ENCODE measurements at regions not wholly inside any gene's neighbourhood (a gene's known extent, or its start where the extent isn't known, plus 50 kb on each side); places are given as distances from the start of the nearest gene placed in this dataset.

DNA sequence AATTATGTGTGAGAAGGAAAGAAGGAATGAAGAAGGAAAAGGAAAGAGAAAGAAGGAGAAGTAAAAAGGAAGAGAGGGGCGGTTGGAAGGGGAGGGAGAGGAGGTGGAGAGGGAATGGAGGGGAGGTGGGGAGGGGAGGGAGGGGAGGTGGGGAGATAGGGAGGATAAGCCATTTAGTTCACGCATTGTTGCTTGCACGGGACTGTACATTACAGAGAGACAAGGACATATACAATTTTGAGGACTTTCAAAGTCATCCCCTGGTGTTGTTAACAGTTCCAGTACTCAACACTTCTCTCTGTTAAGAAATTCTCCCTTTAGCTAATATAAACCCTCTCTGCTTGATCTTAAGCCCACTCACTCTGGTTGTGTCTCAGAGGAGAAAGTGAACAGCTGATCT is 312.5 kb downstream of the GRIN2B start:
- DNase-seq = no peak

DNA sequence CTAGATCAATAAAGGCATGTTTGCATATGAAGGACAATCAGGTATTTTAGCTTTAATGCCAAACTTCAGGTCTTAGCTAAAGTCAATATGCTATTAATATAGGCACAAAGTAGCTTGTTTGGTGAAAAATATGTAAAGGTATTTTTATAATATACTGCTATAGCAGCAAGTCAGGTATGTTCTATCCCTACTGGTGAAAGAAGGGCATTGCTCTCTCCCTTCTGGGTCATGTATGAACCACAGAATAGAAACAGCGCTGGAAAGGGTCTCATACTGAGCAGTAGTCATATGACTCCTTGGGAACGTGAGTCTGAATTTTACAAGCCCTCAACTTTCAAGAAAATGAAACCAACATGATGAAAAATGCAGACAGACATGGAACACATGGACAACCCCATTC is 314.6 kb downstream of the GRIN2B start:
- no peak for DNase-seq

DNA sequence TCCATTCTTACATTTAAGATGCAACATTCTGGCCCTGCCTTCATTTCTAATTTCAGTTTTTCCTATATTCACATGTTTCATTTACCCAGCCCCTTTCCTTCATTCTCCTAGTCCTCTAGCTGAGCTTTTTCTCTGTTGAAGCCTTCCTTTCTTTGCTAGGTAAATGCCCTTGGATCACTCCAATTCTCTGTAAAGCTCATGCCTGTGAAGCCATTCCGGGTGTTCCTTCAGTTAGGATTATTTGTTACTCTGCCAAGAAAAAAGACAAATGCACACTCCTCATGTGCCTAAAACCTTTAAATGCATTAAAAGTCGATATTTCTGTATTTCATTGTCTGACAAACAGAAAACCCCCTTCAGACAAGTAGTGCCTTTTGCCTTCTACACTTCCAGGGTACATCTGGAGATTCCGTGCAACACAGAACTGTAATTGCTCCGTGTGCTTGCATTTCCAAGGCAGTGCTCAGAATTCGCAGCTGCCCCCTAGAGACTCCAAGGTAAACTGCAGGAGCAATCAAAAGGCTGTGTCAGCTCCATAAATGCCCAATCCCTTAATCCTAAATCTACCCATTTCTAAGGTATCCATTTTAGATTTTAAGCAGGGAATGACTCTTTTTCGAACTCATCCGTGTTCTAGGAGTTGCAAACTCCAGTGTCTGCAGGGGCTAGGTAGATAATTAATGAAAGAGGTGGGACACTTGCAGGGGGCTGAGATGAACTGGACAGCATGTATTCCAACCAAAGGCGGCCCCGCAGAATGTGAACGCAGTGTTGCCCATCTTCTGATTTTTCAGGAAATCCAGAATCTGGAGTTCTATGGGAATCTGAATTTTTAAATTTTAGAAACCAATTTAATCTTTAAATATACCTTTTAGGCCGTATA is 320.2 kb downstream of the GRIN2B start:
- peak in 1 of 2 experiments; percentile 13 for DNase-seq

DNA sequence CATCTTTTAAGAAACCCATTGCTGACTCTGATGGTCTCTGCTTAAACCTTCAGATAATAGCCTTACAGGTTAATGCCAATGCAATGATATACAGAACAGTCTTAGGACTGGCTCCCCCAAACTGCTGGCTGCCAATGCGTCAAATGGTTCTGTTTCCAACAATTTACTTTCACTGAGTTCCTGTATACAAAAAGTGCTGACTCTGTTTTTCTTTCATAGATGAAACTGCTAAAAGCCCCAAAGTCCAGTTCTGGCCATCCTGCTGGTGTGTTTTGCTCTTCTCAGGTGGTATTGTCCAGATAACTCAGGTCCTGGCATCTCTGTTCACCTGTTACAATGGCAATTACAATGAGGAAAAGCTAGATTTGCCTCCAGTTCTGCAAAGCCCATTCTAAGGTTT is 326.9 kb downstream of the GRIN2B start:
- DNase-seq = no peak

DNA sequence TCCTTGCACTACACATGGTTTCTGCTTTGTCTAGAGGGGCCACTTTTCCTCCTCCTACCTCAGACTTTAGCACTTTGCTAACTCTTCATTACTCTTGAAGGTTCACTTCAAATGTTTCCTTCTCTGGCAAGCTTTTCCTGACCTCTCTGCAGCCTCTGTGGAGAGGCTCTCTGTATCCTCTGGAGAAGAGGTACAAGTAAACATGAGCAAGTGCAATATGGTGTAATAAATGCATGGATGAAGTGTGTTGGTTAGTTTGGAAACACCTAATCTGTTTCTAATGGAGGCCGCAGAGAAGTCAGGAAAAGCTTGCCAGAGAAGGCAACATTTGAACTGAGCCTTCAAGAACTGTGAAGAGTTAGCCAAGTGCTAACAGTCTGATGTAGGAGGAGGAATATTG is 329.3 kb downstream of the GRIN2B start:
- DNase-seq = no peak

DNA sequence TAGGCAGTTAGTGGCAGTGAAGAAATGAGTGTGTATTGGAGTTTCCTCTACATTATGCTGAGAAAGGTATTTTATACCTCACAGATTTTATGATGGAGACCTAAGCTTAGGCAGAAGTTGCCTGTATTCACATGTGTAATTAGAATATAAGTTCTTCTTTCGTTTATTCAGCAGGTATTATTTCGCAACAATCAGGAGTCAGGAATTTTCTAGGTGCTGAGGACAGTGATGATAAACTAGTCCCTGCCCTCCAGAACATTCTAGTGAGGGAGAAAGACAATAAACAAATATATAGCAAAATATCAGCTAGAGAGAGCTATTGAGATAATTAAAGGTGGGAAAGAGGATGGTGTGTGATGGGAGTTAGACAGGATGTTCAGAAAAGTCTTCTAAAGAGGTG is 345.7 kb downstream of the GRIN2B start:
- DNase-seq = no peak

DNA sequence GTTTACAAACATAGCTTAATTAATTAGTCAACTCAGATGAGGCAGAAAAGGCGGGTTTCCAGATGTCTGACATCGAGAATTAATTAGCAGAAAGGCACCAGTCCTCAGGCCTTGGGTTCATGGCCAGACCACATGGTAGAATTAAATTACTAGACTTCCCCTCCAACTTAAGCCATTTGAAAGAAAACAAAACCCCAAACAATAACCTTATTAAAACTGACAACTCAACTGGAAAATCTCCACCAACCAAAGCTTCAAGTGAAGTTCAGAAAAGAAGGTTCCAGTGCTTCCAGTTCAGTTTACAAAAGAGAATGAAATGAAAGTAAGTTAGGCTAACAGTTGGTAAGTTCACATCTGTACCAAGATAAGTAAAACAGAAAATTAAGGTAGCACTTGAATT is 349.5 kb downstream of the GRIN2B start:
- no peak for DNase-seq

DNA sequence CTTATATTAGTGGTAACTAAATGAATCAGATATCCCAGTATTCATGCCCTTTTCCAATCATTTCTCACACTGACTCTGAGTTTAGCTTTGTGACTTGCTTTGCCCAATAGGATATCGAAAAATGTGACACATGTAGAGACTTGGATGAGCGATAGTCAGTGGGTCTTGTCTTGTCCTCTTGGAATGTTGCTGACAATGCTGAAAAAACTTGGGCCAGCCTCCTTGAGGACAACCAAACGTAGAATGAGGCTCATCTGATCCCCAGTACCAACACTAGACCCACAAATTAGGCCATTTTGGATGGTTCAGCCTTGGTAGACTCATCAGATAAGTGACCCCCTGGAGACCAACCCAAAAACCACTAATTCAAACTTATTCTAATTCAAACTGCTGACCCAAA is 351.0 kb downstream of the GRIN2B start:
- no peak for DNase-seq

- DNase-seq = no peak
Observed at GRCh38 chr12:13628067-13628466, 353.3 kb downstream of the GRIN2B start.

DNA sequence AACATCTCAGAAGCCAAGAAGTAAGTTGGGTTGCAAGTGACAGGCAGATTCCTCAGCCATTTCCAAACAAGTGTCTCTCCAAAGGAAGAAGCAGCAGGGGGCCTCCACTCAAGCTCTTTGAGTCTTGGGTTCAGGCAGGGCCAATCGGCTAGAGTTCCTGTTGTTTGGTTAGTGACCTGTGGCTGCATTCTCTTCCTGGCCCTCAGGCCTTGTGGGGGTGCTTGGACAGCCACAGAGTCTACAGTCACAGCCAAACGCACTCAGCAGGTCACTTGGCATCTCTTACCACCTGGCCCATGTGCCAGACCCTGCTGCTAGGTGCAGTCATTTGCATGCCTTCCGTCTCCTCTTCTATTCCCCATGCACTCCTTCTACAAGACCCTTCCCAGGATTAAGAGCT is 353.9 kb downstream of the GRIN2B start:
- DNase-seq = no peak

DNA sequence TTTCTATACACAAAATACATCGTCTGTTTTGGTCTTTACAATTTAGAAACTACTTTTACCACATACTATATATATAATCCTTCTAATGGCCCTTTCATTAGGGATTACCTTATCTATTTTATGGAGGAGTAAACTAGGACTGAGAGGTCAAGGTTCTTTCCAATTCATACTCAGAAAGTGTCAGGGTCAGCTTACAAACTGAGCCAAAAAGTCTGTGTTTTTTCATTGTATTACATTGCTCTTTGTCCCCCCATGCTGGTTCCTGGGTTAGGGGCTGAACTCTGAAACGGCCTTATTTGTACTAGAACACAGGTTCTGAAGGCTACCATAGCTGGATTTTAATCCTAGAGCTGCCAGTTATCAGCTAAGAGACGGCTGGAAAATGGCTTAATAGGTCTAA is 368.1 kb downstream of the GRIN2B start:
- DNase-seq = no peak

- DNase-seq = peak; percentile 16 to 50
Observed at GRCh38 chr12:13609894-13610679, 371.3 kb downstream of the GRIN2B start.

GRCh38 chr12:13606290-13606689 is 375.1 kb downstream of the GRIN2B start:
- no peak for DNase-seq

GRCh38 chr12:13603953-13604352 is 377.4 kb downstream of the GRIN2B start:
- DNase-seq = no peak

GRCh38 chr12:13602172-13602571 is 379.2 kb downstream of the GRIN2B start:
- DNase-seq = no peak

- no peak for DNase-seq
Observed at GRCh38 chr12:13599176-13599575, 382.2 kb downstream of the GRIN2B start.

- no peak for DNase-seq
Observed at GRCh38 chr12:13597837-13598236, 383.6 kb downstream of the GRIN2B start.

DNA sequence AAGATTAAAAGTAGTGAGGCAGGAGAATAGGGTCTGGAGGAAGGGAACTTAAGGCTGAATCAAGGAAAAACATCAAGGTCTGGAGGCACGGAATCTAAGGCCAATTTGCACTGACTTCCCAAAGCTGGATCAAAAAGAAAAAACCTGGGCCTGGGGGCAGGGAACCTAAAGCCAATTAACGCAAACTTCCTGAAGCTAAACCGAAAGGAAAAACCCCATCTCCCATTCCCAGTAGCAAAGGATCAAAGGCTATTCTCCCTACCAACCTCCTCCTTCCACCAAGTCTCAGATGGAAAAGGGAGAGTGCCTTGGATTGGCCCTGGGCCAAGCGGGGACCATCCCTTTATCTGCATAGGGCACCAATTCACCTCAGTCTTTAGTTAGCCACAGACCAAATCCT is 384.2 kb downstream of the GRIN2B start:
- DNase-seq = no peak

DNA sequence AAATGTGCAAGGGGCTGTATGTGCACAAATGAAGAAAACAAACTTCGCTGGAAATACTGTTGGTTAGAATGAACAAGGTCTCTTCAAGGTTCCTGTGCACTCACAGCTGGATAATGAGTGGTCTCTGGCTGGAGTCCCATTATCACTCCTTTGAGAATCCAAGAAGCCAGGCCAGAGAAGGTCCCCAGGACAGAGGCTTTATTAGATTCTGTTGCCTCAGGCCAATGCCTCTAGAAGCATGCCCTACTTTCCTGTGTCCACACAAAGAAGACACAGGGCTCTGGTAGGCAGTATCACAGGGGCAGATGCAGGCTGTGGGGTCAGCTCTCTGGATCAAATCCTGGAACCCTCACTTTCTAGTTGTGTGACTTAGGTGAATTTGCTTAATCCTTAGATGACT is 384.7 kb downstream of the GRIN2B start:
- no peak for DNase-seq

- DNase-seq = no peak
Observed at GRCh38 chr12:13595536-13596443, 385.6 kb downstream of the GRIN2B start.

DNA sequence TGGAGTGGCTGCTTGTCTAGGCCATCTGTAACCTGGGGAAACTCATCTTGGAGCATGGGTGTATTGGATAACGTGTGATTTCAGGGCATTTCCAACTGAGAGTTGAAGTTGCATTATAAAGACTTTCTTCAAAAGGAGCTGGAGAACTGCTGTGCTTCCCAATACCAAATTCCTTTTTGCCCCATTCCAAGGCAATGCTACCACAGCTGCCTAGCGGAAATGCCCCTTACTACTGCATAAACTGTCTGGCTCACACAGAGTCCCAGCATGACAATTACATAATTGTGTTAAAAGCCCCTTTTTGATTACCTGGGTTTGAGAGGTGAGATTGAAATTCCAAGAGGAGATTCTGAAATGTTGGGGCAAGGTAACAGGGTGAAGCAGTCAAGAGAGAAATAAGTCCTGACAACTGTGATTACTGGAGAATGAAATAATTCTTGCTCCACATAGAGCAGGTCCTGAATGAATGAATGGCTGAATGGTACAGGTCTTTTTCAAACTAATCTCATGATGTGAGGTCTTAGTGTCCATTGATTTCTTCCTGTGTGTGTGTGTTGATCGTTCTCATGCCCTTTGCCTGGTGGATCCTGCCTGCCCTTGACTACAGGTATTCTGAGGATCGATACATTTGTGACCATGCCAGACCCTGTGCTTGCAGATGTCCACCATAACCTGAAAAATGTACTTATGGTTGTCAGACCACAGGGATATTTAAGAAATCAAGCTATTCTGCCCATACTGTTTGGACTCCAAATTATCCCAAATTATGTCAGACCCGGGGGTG is 386.5 kb downstream of the GRIN2B start:
- no peak for DNase-seq
